ENCODE measurements at regions not wholly inside any gene's neighbourhood (a gene's known extent, or its start where the extent isn't known, plus 50 kb on each side); places are given as distances from the start of the nearest gene placed in this dataset.

GRCh38 chr13:78521091-78521490 lies 82.3 kb downstream of the POU4F1 start:
- no peak for TF ChIP-seq EZH2phosphoT487 (IDR thresholded peaks at IDR 0.05; ENCODE audit: unreplicated experiment)
- TF ChIP-seq STAT1 (IDR thresholded peaks at IDR 0.05; ENCODE audit: unreplicated experiment), result no peak
- no peak for TF ChIP-seq ZNF114 (CRISPR knock-in tag; IDR thresholded peaks at IDR 0.05)
- TF ChIP-seq POLR2AphosphoS5 (IDR thresholded peaks at IDR 0.05; ENCODE audit: low read depth), result no peak
- no peak for TF ChIP-seq JUNB (IDR thresholded peaks at IDR 0.05; ENCODE audit: unreplicated experiment)
- no peak for TF ChIP-seq ZNF331 (CRISPR knock-in tag; IDR thresholded peaks at IDR 0.05; ENCODE audit: low read depth)
- no peak for TF ChIP-seq CTCF (conservative IDR thresholded peaks at IDR 0.05; ENCODE audit: low read depth in 2 of 2)
- TF ChIP-seq ZNF462 (CRISPR knock-in tag; IDR thresholded peaks at IDR 0.05), result no peak
- no peak for TF ChIP-seq EZH2 (IDR thresholded peaks at IDR 0.05; ENCODE audit: low read depth, unreplicated experiment)
- TF ChIP-seq ETS1 (IDR thresholded peaks at IDR 0.05), result no peak
- no peak for TF ChIP-seq NANOG (IDR thresholded peaks at IDR 0.05; ENCODE audit: borderline replicate concordance)
- TF ChIP-seq CREB1 (CRISPR knock-in tag; IDR thresholded peaks at IDR 0.05; ENCODE audit: low read depth), result no peak
- TF ChIP-seq, protein P1, sequence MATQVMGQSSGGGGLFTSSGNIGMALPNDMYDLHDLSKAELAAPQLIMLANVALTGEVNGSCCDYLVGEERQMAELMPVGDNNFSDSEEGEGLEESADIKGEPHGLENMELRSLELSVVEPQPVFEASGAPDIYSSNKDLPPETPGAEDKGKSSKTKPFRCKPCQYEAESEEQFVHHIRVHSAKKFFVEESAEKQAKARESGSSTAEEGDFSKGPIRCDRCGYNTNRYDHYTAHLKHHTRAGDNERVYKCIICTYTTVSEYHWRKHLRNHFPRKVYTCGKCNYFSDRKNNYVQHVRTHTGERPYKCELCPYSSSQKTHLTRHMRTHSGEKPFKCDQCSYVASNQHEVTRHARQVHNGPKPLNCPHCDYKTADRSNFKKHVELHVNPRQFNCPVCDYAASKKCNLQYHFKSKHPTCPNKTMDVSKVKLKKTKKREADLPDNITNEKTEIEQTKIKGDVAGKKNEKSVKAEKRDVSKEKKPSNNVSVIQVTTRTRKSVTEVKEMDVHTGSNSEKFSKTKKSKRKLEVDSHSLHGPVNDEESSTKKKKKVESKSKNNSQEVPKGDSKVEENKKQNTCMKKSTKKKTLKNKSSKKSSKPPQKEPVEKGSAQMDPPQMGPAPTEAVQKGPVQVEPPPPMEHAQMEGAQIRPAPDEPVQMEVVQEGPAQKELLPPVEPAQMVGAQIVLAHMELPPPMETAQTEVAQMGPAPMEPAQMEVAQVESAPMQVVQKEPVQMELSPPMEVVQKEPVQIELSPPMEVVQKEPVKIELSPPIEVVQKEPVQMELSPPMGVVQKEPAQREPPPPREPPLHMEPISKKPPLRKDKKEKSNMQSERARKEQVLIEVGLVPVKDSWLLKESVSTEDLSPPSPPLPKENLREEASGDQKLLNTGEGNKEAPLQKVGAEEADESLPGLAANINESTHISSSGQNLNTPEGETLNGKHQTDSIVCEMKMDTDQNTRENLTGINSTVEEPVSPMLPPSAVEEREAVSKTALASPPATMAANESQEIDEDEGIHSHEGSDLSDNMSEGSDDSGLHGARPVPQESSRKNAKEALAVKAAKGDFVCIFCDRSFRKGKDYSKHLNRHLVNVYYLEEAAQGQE (IDR thresholded peaks at IDR 0.05; ENCODE audit: unreplicated experiment), result no peak
- H3K79me2 ChIP-seq (replicated peaks; ENCODE audit: insufficient read depth), result no peaks in the 10 kb centered on the region
- no peaks in the 10 kb centered on the region for H3K4me1 Mint-ChIP-seq
- H3K27ac Mint-ChIP-seq, result no peak overlapping the region
- H3K27ac ChIP-seq (ENCODE audit: low read depth), result no peak overlapping the region
- H3K4me1 ChIP-seq (ENCODE audit: insufficient read depth), result no peaks in the 10 kb centered on the region
- DNase-seq (ENCODE audit: low spot score) (no peak), ATAC-seq (no peak)
- H2AFZ ChIP-seq, result no peak overlapping the region
- H4K20me1 ChIP-seq (replicated peaks; ENCODE audit: insufficient read depth), result no peaks in the 10 kb centered on the region
- no peaks in the 10 kb centered on the region; the same call in 1 of the 2 replicates for H3K9me2 ChIP-seq (ENCODE audit: insufficient read depth)
- 0 out of 2 replicates have a peak, but pooled peaks cover 6% of the 10 kb centered on the region for H3K36me3 ChIP-seq (ENCODE audit: insufficient read depth)
- H3K27me3 ChIP-seq (ENCODE audit: insufficient read depth), result no peaks in the 10 kb centered on the region
- H3K4me2 ChIP-seq, result no peak overlapping the region
- peaks cover 20% of the 10 kb centered on the region for H3K36me3 Mint-ChIP-seq (ENCODE audit: low read depth)
- no peaks in the 10 kb centered on the region for H3F3A ChIP-seq (replicated peaks; ENCODE audit: low read depth)
- H3K4me3 ChIP-seq, result no peak overlapping the region
- no peak overlapping the region for H3K4me3 Mint-ChIP-seq
- H3K9me3 Mint-ChIP-seq, result peaks cover 31% of the 10 kb centered on the region
- H3K27me3 Mint-ChIP-seq (ENCODE audit: insufficient read depth, low read depth, poor library complexity), result peaks cover 4% of the 10 kb centered on the region

Measured in GM23338 (cell line).